Adrenal gland (tissue), 9 donors: ENCODE measurements at regions not wholly inside any gene's neighbourhood (a gene's known extent, or its start where the extent isn't known, plus 50 kb on each side); places are given as distances from the start of the nearest gene placed in this dataset.

Experiments used
- DNase-seq, 7 donors: peaks; one replicate each; pipeline ENCODE4 v3.0.0-alpha.2; 2019 to 2020
- H3K27ac ChIP-seq, 5 donors: fragments of 200-600 bp; sonication (generic) in 4 of 5; 1 replicate in 3 of 5; 2 replicates in 2 of 5; pipeline versions ENCODE4 v1.5.1 to v1.8.0; 2016 to 2020; ENCODE audit warnings: mild to moderate bottlenecking in 1 of 5
- H3K27me3 ChIP-seq: fragments of 200-600 bp; 2 replicates; pipeline ENCODE4 v1.8.0; 2021
- H3K36me3 ChIP-seq, 2 donors: fragments of 200-600 bp; replicated peaks in 1 of 2; 1 replicate in 1 of 2; 2 replicates in 1 of 2; pipeline versions ENCODE4 v1.5.1 to v1.8.0; 2018 to 2022
- H3K4me1 ChIP-seq, 2 donors: fragments of 200-600 bp; replicated peaks in 1 of 2; 1 replicate in 1 of 2; 2 replicates in 1 of 2; pipeline versions ENCODE4 v1.5.1 to v1.8.0; 2018 to 2021
- H3K4me3 ChIP-seq, 4 donors: fragments of 200-600 bp; sonication (generic) in 3 of 4; one replicate each; pipeline ENCODE4 v1.5.1; 2016 to 2018
- H3K9me3 ChIP-seq, 3 donors: fragments of 200-600 bp; sonication (generic) in 1 of 3; replicated peaks in 1 of 3; 1 replicate in 2 of 3; 2 replicates in 1 of 3; pipeline versions ENCODE4 v1.5.1 to v1.8.0; 2016 to 2021
- CTCF ChIP-seq, 6 experiments: fragments of 450-650 bp in 4 of 6; fragments of 200-600 bp in 2 of 6; sonication (generic) in 1 of 6; IDR thresholded peaks; 1 replicate in 5 of 6; 2 replicates in 1 of 6; pipeline versions ENCODE4 v1.5.1 to v1.8.0; 2016 to 2021; ENCODE audit warnings: antibody characterized with exemption in 6 of 6, mild to moderate bottlenecking in 2 of 6, moderate library complexity in 1 of 6
- POLR2A ChIP-seq, 2 donors: fragments of 450-650 bp; IDR thresholded peaks; one replicate each; pipeline ENCODE4 v1.6.1; 2017; ENCODE audit warnings: antibody characterized with exemption in 2 of 2, mild to moderate bottlenecking in 2 of 2, moderate library complexity in 1 of 2
- WGBS, 4 donors: extraction: QIAGEN DNeasy Blood & Tissue Kit in 2 of 4; methylation state at CpG; one replicate each; pipeline versions ENCODE4 v1.1.5 to v1.1.7; 2013 to 2017; 5-methylcytosine and 5-hydroxymethylcytosine counted together
- intact Hi-C, 2 donors: fragments of 100-400 bp; cut with DNase I; formaldehyde crosslinking; loops; one replicate each; pipeline versions ENCODE4 v1.14.1 to v1.15.0; 2022 to 2023
- small RNA-seq, 2 donors: library from RNA; depleted of rRNA; stranded (forward); fragments of <200 nt; gene quantifications; one replicate each; pipeline ENCODE3, GENCODE V24; 2016
- donor health status: healthy with polysubstance abuse.
- donor health status: Bipolar disorder and iron deficiency.
- donor health status: DM: yes; HTN: yes; CAD: no.
- donor health status: DM: no; HTN: no; CAD: no.
- donor health status: DM: no; HTN: no; CAD: no.

- Histone ChIP-seq H3K27me3 (no peaks in the 10 kb centered on the region), H3K9me3 (no peaks in the 10 kb centered on the region), H3K4me3 (no peak overlapping the region), H3K36me3 (no peaks in the 10 kb centered on the region), H3K27ac (no peak overlapping the region), H3K4me1 (no peaks in the 10 kb centered on the region)
- DNase-seq = no peak
- TF ChIP-seq POLR2A (IDR thresholded peaks at IDR 0.05) (no peak), CTCF (IDR thresholded peaks at IDR 0.05) (no peak)
- intact Hi-C loops = no loop called here
- 78 to 90% (median 86%) methylated on average over 2 of the region's 2 CpGs for WGBS, 4 donors
These were observed 52.8 kb upstream of the PPP1R12A start for GRCh38 chr12:79987731-79988130.

Small RNAs in the stretch of these regions (small RNA-seq; reads per million reads assigned to genes)
- gene SNRPGP20 = 0 reads per million in 2 donors
